GM21528 (cell line): ENCODE measurements at regions not wholly inside any gene's neighbourhood (a gene's known extent, or its start where the extent isn't known, plus 50 kb on each side); places are given as distances from the start of the nearest gene placed in this dataset.
A peak's percentile ranks its signal among the peaks of the same experiment; 100 is the strongest.
"Not testable (repeated sequence)": the region's sequence is repeated elsewhere in the genome, so short reads cannot be mapped to it uniquely, and the experiment has no call there.

Source experiments
- ATAC-seq: cut with Tn5 transposase; IDR thresholded peaks from one replicate; pipeline ENCODE4 v1.9.1; 2021; ENCODE audit warnings: mild to moderate bottlenecking, moderate library complexity; ENCODE audit not compliant: unreplicated experiment, low FRiP score

GRCh38 chr7:142450695-142451094, 192.8 kb upstream of the PRSS58 start:
- no peak for ATAC-seq

- no peak for ATAC-seq
Measured at GRCh38 chr7:142450206-142450605, 192.3 kb upstream of the PRSS58 start.

- not testable (repeated sequence) for ATAC-seq
Measured at GRCh38 chr7:142448857-142449256, 191.0 kb upstream of the PRSS58 start.

GRCh38 chr7:142447762-142448161, 189.9 kb upstream of the PRSS58 start:
- no peak for ATAC-seq

GRCh38 chr7:142445019-142445686, 187.3 kb upstream of the PRSS58 start:
- ATAC-seq = no peak

GRCh38 chr7:142443216-142444010, 185.6 kb upstream of the PRSS58 start:
- no peak for ATAC-seq

GRCh38 chr7:142442396-142442795, 184.5 kb upstream of the PRSS58 start:
- ATAC-seq = no peak

GRCh38 chr7:142440906-142441411, 183.1 kb upstream of the PRSS58 start:
- peak; percentile 39 for ATAC-seq

- ATAC-seq = no peak
Measured at GRCh38 chr7:142440219-142440905, 182.5 kb upstream of the PRSS58 start.

GRCh38 chr7:142439739-142440138, 181.9 kb upstream of the PRSS58 start:
- peak; percentile 49 for ATAC-seq

GRCh38 chr7:142438923-142439515, 181.2 kb upstream of the PRSS58 start:
- no peak for ATAC-seq

GRCh38 chr7:142438235-142438922, 180.5 kb upstream of the PRSS58 start:
- no peak for ATAC-seq

- no peak for ATAC-seq
Measured at GRCh38 chr7:142437741-142438140, 179.9 kb upstream of the PRSS58 start.

- no peak for ATAC-seq
Measured at GRCh38 chr7:142436601-142437000, 178.7 kb upstream of the PRSS58 start.

- not testable (repeated sequence) for ATAC-seq
Measured at GRCh38 chr7:142435606-142436005, 177.7 kb upstream of the PRSS58 start.

- ATAC-seq = no peak
Measured at GRCh38 chr7:142434666-142435167, 176.9 kb upstream of the PRSS58 start.

GRCh38 chr7:142434133-142434532, 176.3 kb upstream of the PRSS58 start:
- ATAC-seq = not testable (repeated sequence)

- no peak for ATAC-seq
Measured at GRCh38 chr7:142432377-142432776, 174.5 kb upstream of the PRSS58 start.

- no peak for ATAC-seq
Measured at GRCh38 chr7:142431491-142431890, 173.6 kb upstream of the PRSS58 start.

- no peak for ATAC-seq
Measured at GRCh38 chr7:142428094-142428493, 170.2 kb upstream of the PRSS58 start.
